GM18502 (cell line): ENCODE measurements at regions not wholly inside any gene's neighbourhood (a gene's known extent, or its start where the extent isn't known, plus 50 kb on each side); places are given as distances from the start of the nearest gene placed in this dataset.

Experiments used
- ATAC-seq: cut with Tn5 transposase; IDR thresholded peaks from one replicate; pipeline ENCODE4 v1.9.1; 2021; ENCODE audit warnings: mild to moderate bottlenecking; ENCODE audit not compliant: unreplicated experiment, poor library complexity

DNA sequence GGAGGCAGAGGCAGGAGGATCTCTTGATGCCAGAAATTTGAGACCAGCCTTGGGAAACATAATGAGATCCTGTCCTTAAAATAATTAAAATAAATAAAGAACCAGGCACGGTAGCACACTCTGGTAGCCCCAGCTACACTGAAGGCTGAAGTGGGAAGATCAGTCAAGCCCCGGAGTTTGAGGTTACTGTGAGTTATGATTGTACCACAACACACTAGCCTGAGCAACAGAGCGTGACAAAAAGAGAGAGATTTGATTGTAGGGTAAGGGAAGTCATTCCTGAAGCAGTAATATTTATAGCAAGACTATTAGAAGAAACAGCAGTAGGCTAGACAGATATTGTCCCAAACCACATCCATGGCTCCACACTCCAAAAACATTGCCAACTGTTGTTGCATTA, 1408.4 kb upstream of the TENM4 start:
- peak; percentile 63 for ATAC-seq

DNA sequence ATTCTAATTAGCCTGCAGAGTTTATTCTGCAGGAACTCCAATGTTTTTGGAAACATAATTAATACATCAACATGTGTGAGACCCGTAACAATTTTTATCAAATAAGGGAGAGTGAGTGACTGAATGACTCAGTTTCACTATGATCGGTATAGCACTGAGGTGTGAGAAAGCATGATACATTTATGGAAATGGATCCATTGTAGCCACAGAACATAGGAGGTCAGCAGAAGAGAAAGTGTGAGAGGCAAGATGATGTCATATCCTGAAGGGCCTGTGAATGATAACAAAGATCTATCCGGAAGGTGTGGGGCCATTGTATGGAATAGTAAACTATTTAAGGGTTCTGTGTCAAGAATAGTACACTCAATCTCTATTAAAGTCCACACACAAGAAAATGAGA, 1406.1 kb upstream of the TENM4 start:
- ATAC-seq, result peak; percentile 94

DNA sequence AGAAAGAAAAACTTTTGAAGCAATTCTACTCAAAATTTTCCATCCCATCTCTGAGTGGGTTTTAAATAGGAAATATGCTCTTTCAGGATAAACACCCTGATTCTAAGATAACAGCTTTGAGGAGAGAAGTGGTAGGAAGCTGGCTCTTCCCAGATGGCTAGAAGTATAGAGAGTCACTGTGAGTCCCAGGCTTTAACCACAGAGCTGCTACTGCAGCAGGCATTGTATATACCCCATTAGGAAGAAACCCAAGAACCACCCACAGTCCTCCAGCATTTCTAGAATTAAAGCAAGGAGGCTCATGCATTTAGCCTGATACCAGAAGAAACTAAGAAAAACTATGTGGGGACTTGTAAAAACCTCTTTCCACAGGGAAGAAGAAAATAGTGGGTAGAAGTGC, 1405.6 kb upstream of the TENM4 start:
- ATAC-seq, result no peak

DNA sequence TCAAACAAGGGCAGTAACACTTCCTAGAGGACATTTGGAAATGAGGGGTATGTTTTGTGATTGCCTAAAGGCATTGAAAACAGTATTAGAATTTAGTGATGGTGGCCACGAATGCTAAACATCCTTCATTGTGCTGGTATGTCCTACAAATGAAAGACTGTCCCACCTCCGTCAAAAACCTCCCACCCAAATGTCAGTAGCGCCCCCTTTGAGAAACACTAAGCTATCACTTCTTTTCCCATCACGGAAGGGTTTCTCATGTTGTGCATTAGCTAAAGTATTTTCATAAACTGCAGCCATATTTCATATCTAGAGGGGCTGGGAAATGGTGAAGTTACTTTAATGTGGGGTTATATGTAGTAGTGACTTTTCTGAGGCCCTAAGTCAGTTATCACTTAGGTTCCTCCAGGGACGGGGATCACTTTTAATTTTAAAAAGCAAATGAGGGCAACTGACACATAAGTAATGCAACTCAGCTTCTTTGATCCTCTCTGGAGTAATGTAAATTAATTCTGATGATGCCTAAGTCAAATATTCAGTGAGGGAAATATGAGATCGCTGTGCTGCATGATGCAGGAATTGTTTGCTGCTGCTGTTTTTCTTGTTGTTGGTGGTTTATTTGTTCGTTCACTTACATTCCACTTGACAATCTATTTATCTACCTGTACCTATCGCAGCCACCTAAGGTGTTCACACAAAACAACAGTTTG, 1403.4 kb upstream of the TENM4 start:
- ATAC-seq, result no peak

DNA sequence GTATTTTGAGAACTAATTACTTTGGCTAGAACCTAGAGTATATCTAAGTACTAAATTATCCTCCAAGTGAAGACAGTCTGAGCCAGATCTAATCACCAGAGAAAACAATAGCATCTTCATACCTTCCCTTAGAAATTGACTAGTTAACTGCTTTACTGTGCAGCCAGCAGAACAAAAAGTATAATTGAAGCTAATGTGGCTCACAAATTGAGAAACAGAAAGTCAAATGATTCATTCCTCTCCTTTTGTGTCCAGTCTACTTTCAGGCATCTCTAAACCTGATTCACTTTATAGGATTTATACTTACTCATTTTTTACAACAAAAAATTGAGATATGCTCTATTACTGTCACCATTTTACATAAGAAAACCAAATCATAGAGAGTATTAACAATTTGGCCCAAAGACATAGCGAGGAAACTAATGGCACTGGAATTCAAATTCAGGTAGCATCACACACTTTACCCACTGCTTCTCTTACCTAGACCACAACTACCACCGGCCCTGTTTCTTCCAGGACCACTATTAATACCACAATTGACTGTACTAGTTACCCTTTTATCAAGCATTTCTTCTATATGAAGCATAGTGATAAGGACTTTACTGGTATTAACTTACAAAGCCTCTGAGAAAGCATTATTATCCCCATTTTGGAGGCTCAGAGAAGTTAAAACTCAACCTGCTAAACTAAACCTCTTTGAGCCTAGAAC, 1402.6 kb upstream of the TENM4 start:
- ATAC-seq, result peak; percentile 52

DNA sequence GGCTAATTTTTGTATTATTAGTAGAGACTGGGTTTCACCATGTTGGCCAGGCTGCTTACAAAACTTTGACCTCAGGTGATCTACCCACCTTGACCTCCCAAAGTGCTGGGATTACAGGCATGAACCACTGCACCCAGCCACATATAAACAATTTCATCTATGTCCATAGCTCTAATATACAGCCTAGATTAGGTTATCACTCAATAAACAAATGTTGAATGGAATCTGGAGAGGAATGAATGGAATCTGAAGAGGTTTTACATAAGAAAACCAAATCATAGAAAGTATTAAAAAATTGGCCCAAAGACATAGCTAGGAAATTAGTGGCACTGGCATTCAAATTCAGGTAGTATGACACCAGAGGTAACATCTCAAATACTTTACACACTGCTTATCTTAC, 1401.4 kb upstream of the TENM4 start:
- ATAC-seq, result no peak

DNA sequence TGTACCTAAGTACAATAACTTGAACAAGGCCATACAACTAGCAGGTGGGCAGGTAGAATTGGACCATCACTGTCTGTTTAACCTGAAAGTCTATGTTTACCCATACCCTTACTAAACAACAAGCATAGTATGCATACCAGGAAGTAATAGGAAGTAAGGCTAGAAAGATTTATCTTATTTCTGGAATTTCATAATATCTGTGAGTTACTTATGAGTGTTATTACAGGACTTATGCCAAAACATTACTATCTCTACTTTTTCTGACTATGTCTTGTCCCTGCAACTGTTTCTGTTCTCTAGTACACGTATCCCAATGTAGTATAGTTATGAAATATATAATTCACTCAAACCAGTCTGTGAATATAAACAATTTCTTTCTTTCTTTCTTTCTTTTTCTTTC, 1400.8 kb upstream of the TENM4 start:
- no peak for ATAC-seq

DNA sequence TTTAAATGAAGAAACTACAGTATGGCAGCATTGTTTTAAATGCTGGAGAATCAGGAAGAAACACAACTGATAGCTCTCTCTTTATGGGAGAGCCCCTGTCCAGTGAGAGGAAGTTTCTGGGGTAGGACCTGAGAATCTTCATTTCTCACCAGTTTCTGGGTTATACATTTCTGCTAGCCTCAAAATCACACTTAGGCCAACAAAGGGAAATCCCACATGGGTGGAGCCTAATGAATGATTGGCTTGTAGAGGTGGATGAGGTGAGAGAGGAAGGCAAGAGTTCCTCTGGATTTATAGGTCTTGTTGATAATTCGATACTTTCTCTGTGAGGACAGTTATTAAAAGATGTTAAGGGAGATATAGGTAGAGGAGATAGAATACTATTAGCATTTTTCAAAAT, 1397.3 kb upstream of the TENM4 start:
- peak; percentile 79 for ATAC-seq

DNA sequence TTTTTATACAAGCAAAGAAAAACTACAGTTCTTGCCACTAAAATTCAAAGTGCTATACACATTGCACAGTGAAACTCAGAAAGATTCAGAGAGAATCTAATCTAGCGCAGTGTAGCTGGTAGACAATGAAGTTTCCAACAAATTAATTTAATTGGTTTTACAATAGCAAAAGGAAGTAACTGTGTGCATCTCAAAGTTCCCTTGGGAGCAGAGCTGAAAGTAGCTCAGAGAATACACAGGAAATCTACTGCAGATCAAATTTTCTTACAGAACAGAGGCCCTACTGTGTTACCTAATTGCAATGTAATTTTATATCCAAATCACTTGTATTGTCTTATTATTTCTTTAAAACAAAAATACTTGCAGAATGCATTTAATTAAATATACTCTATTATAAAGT, 1396.2 kb upstream of the TENM4 start:
- ATAC-seq, result no peak

DNA sequence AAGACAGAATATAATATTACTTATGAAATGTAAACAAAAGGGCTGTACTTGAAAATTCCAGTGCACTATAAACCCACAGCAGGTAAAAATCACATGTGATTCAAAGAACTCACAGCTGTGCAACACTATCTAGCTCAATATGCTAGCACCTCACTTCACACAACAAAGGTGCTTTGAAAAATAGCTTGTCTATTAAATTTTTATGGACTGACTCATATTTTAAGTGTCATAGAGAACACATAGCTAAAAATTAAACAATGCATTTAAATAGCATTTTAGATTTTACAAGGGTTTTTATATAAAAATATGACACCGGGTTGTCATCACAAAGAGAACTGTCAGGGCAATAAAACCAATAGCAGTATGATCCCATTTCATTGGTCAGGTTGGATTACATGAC, 1390.5 kb upstream of the TENM4 start:
- no peak for ATAC-seq

DNA sequence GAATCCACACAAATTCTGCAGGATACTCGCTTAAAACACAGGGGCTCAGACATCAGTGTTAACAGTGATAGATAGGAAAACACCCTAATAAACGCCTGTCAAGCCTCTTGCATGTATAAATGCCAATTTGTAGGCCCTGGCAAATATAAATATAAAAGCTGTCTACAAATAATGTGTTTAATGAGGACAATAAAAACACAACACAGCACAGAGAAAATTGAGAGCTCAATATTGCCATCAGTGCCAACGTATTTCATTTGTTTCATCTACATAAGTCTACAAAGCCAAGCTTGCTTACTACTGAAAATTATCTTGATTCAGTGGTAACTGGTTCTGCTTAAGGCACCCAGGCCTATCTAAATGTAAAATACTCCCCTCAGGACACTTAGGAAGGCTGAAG, 1387.0 kb upstream of the TENM4 start:
- ATAC-seq, result no peak

DNA sequence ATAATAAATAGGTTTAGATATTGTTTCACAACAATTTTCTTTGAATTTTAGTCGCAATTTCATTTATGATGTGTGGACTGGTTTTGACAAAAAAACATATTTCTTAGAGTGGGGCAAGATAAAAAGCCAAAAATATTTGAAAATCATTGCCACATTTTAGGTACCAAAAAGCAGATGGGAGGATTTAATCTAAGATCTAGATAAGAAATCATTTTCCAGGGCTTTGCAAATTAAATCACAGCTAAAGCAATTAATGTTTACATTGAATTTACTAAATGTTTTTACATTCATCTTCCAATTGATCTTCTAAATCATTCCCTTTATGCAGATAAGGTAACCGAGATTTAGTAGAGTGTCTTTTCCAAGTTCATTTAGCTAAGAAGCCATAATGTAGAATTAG, 1386.0 kb upstream of the TENM4 start:
- ATAC-seq, result no peak

DNA sequence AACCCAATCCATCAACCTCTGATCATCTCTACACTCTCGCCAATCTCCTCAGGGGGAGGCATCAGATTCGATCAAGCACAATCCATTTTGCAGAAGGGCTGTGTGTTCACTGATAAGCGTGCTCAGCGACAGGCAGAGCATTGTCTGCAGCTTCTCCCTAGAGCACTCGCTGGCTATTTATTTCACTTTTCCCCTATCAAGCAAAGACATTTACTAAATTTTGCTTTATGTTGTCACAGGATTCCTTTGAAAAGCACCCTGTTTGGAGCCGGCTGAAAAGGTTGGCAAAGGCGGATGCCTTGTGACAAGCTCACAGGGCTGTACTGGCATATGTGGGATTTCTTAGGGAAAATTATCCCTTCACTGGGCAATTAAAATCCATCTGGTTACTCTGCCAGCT, 1381.5 kb upstream of the TENM4 start:
- no peak for ATAC-seq

DNA sequence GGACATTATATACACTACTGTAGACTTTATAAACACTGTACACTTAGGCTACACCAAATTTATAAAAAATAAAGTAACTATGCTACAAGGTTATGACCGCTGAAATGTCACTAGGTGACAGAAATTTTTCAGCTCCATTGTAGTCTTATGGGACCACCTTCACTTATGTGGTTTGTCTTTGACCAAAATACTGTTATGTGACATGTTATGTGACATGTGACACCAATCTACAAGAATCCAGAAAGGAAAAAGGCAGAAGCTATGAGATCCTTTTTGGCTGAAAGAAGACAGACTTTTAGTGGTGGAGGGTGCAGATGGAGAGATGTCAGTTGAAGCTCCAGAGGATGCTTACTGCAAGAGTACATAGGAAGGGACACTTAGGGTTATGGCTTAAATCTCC, 1378.4 kb upstream of the TENM4 start:
- no peak for ATAC-seq

DNA sequence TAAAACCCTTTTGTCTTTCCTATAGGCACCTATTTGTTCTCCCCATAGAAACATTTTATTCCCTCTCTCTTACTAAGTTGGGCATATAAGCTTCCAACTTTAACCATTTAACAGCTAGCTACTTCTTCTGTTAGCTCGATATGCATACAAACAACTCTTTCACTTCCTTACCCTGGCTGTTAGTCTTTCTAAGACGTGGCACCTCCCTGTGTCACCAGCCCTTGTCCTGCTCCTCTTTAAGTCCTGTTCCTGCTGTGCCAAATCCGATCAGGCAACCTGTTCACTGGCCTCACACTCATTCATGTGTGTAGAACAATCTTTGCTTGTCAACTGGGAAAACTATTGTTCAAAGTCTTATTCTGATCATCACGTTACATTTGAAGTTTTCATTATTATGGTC, 1376.1 kb upstream of the TENM4 start:
- peak; percentile 42 for ATAC-seq

DNA sequence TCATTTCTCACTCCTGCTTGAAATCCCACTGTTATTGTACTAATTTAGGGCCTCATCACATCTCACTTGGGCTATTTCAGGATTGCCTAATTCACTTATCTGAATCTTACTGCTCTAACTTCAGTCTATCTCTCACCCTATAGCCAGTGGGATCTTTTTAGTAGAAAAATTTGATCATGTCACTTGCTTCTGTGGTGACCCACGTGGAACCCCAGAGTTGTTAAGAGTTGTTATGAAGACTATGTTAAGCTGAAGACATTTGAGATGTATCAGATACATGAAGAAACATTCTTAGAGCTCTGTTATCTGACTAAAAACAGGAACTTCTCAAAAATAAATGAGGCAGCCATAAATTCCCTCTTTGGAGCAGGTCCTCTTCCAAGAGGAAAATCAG, 1375.6 kb upstream of the TENM4 start:
- peak; percentile 42 for ATAC-seq

DNA sequence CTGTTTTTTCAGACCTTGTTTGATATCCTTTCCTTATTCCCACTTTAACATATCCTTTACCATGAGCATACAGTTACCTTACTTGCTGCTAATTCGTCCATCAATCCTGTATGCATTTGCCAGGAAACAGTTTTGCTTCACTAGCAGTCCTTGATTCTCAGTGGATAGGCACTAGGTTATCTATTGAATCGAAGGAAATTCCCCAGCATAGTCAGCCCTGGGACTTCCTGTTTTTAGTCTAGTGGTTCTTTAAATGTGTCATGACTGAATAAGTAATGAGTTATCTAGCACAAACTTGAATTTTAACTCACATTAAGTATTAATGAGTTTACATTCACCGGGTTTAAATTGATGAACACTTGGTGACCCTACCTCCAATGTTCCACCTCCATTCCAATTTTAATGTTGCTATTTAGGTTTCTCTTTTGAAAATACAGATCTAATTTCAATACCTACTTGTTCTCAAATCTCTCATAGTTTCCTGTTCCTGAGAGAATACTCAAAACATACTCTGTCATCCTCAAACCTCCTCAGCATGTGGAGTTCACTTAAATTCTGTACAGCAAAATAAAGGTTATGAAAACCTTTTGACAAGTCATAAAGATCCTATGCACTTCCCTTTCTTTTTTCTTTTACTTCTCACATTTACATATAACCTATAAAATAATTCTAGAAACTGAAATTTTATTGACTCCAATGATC, 1375.1 kb upstream of the TENM4 start:
- peak; percentile 90 for ATAC-seq

DNA sequence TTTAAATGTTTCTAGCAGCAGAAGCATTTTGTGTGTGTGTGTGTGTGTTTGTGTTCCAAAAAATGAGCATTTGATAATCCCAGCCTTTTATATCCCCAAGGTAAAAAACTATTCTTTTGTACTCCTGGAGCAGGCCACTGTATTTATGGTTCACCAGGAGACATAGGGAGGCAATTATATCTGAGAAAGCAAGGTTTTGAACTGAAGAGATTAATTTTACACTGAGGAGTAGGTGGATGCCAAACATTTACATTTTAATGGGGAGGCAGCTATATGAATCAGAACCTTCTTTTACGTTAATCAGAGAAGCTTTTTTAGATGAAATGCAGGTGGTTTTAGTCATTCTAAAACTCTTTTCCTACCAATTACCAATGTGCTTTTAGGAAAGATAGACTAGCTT, 1374.0 kb upstream of the TENM4 start:
- no peak for ATAC-seq

DNA sequence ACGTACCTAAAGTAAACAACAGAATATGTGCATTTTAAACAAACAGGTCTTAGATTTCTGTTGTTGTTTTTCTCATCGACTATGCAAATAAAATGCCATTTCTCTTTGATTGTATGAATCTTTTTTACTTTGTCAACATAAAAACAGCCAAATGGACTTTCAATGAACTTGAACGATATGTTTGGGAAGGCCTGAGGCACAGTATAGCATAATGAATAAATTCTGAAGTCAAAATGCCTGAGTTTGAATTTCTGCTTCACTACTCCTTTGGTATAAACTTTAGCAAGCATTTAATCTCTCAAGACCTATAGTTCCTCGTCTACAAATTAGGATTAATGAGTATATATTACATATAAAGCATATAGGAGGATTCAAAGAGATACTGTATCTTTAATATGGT, 1369.9 kb upstream of the TENM4 start:
- ATAC-seq, result no peak

DNA sequence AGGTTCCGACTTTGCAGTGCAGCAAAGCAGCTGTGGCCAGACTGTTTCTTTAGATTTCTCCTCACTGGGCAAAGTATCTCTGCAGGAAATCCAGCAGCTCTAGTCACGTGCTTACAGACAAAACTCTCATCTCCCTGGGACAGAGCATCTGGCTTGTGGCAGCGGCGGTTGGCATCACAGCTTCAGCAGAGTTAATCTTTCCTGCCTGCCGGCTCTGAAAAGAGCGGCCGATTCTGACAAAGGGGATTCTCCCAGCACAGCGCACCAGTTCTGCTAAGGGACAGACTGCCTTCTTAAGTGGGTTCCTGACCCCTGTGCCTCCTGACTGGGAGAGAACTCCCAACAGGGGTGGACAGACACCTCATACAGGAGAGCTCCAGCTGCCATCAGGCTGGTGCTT, 1357.3 kb upstream of the TENM4 start:
- no peak for ATAC-seq

DNA sequence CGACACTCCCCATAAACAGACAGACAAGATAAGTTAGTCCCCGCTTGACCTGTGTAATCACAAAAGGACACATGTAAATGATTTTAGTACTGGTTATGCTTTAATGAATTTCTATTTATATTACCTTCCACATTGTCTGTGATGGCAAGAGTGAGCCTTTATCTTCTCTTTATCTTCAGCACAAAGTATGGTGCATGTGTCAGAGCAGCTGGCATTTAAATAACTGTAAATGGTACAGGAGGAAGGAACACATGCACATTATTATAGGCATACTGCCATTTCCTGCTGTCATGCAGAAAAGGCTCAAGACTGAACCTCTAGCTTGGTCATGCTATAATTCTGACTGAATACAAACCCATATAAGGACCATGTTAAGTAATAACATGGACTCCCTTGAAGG, 1342.7 kb upstream of the TENM4 start:
- no peak for ATAC-seq
